ENCODE measurements at regions not wholly inside any gene's neighbourhood (a gene's known extent, or its start where the extent isn't known, plus 50 kb on each side); places are given as distances from the start of the nearest gene placed in this dataset.

DNA sequence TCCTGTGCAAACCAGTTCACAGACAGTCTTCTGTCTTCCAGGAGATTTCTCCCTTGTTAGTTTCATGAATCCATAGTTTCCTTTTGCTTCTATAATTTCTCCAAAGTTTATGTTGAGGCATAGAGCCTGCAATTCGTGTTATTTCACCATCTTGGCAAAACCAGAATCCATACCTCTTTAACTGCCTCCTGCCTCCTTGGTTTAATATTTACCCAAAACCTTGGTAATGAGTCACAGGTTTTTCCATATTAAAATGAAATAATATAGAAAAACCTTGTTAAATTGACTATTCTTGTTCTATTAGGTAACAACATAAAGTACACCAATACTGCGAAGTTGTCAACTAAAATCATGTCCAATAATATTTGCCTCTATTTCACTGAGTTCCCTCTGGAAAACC, 459.7 kb downstream of the HINT1 start:
- TF ChIP-seq, protein P1, sequence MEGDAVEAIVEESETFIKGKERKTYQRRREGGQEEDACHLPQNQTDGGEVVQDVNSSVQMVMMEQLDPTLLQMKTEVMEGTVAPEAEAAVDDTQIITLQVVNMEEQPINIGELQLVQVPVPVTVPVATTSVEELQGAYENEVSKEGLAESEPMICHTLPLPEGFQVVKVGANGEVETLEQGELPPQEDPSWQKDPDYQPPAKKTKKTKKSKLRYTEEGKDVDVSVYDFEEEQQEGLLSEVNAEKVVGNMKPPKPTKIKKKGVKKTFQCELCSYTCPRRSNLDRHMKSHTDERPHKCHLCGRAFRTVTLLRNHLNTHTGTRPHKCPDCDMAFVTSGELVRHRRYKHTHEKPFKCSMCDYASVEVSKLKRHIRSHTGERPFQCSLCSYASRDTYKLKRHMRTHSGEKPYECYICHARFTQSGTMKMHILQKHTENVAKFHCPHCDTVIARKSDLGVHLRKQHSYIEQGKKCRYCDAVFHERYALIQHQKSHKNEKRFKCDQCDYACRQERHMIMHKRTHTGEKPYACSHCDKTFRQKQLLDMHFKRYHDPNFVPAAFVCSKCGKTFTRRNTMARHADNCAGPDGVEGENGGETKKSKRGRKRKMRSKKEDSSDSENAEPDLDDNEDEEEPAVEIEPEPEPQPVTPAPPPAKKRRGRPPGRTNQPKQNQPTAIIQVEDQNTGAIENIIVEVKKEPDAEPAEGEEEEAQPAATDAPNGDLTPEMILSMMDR (IDR thresholded peaks at IDR 0.05), result no peak
- TF ChIP-seq POLR2A (IDR thresholded peaks at IDR 0.05), result no peak
